PC-3 (cell line): ENCODE measurements at regions not wholly inside any gene's neighbourhood (a gene's known extent, or its start where the extent isn't known, plus 50 kb on each side); places are given as distances from the start of the nearest gene placed in this dataset.

Experiments
- ATAC-seq: fragments of 200-7000 bp; cut with Tn5 transposase; 2 replicates; pipeline ENCODE4 v1.9.1; 2020; ENCODE audit warnings: mild to moderate bottlenecking, moderate library complexity
- BruUV-seq: library from RNA; stranded (reverse); fragments of 400-500 nt; replicated peaks from 2 replicates; lab custom pipeline; 2021; lab: Mats Ljungman, UMichigan
- CTCF ChIA-PET: fragments of 300-600 bp; sonication (Branson Sonifier 250); formaldehyde crosslinking; loops from one replicate; lab custom pipeline; 2022; ENCODE audit warnings: antibody characterized with exemption; lab: Charles Lee
- POLR2A ChIA-PET: fragments of 300-600 bp; sonication (Branson Sonifier 250); formaldehyde crosslinking; loops from one replicate; lab custom pipeline; 2022; ENCODE audit warnings: antibody characterized with exemption; ENCODE audit not compliant: unreplicated experiment; lab: Charles Lee
- DNase-seq: peaks from one replicate; pipeline ENCODE4 v3.0.0-alpha.2; 2015
- H2AFZ ChIP-seq: fragments of 300-600 bp; sonication (generic); 2 replicates; pipeline ENCODE4 v1.6.0; 2016; ENCODE audit warnings: antibody characterized with exemption, low read length
- H3F3A ChIP-seq: fragments of 300-600 bp; sonication (generic); one replicate; pipeline ENCODE4 v1.6.0; 2017; ENCODE audit warnings: antibody characterized with exemption, low read length, control low read depth, mild to moderate bottlenecking; ENCODE audit not compliant: unreplicated experiment
- H3K27ac ChIP-seq: fragments of 300-600 bp; sonication (generic); 2 replicates; pipeline ENCODE4 v1.5.1; 2016; ENCODE audit warnings: mild to moderate bottlenecking, low read length
- H3K27me3 ChIP-seq: fragments of 300-600 bp; sonication (generic); 2 replicates; pipeline ENCODE4 v1.6.1; 2016; ENCODE audit warnings: low read length, mixed read lengths
- H3K36me3 ChIP-seq: fragments of 300-600 bp; sonication (generic); 2 replicates; pipeline ENCODE4 v1.6.1; 2016; ENCODE audit warnings: low read depth, mixed run types, low read length, mixed read lengths
- H3K4me1 ChIP-seq: fragments of 300-600 bp; sonication (generic); 2 replicates; pipeline ENCODE4 v1.5.1; 2016; ENCODE audit warnings: low read length; ENCODE audit not compliant: insufficient read depth
- H3K4me2 ChIP-seq: fragments of 300-600 bp; sonication (generic); 2 replicates; pipeline ENCODE4 v1.6.0; 2016; ENCODE audit warnings: low read length
- H3K4me3 ChIP-seq: fragments of 300-600 bp; sonication (generic); 2 replicates; pipeline ENCODE4 v1.5.1; 2016; ENCODE audit warnings: mild to moderate bottlenecking, low read length, mixed read lengths
- H3K79me2 ChIP-seq: fragments of 300-600 bp; sonication (generic); 2 replicates; pipeline ENCODE4 v1.6.1; 2017; ENCODE audit warnings: low read length, mixed read lengths
- H3K9ac ChIP-seq: fragments of 300-600 bp; sonication (generic); 2 replicates; pipeline ENCODE4 v1.6.0; 2016; ENCODE audit warnings: mild to moderate bottlenecking, low read length
- H3K9me2 ChIP-seq: fragments of 300-600 bp; sonication (generic); replicated peaks from 2 replicates; pipeline ENCODE4 v1.6.1; 2016; ENCODE audit warnings: mixed run types, low read length, mixed read lengths
- H3K9me3 ChIP-seq: fragments of 300-600 bp; sonication (generic); 2 replicates; pipeline ENCODE4 v1.6.1; 2016; ENCODE audit warnings: low read length, mixed read lengths
- H4K20me1 ChIP-seq: fragments of 300-600 bp; sonication (generic); 2 replicates; pipeline ENCODE4 v1.6.1; 2016; ENCODE audit warnings: low read length, mixed read lengths
- EZH2 ChIP-seq: fragments of 300-600 bp; sonication (generic); IDR thresholded peaks from one replicate; pipeline ENCODE4 v1.6.1; 2017; ENCODE audit warnings: antibody characterized with exemption, mild to moderate bottlenecking, low read length; ENCODE audit not compliant: unreplicated experiment
- EZH2phosphoT487 ChIP-seq: fragments of 300-600 bp; sonication (generic); IDR thresholded peaks from 2 replicates; pipeline ENCODE4 v1.6.1; 2018; ENCODE audit warnings: mild to moderate bottlenecking, antibody characterized with exemption, low read length, borderline replicate concordance
- intact Hi-C: fragments of 100-400 bp; cut with micrococcal nuclease; formaldehyde crosslinking; loops from 2 replicates; pipeline ENCODE4 v1.9.0; 2023
- TF ChIP-seq, protein P1 (sequence below): fragments of 300-600 bp; sonication (generic); conservative IDR thresholded peaks from 2 replicates; pipeline ENCODE4 v1.5.1; 2017; ENCODE audit warnings: antibody characterized with exemption, low read depth, mild to moderate bottlenecking, low read length

DNA sequence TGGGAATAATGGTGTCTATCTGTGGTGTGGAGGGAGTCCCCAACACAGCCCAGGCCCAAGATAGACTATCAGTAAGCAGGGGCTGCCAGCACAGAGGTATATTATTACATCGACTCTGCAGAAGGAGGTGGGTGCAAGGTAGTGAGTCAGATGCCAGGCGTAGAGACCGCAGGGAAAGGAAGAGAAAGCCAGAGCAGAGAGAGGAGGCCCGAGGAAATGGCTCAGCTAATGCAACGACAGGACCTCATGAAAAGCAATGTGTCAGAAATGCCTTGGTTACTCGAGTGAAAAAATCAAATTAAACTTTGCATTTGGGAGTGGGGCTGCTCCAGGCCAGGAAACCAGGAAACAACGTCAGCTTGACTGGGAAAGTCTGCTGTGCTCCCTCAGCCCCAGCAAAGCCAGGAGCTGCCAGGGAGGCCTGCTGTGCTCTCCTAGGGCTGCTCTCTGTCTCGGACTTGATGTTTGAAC, 173.2 kb downstream of the SUDS3 start:
- Histone ChIP-seq H3K4me3 (no peak overlapping the region), H3F3A (no peaks in the 10 kb centered on the region), H3K79me2 (no peaks in the 10 kb centered on the region), H3K36me3 (no peaks in the 10 kb centered on the region), H4K20me1 (no peaks in the 10 kb centered on the region), H2AFZ (no peak overlapping the region), H3K4me1 (no peaks in the 10 kb centered on the region), H3K9me2 (no peaks in the 10 kb centered on the region), H3K4me2 (no peak overlapping the region), H3K27me3 (peaks cover 7% of the 10 kb centered on the region; the same call in 1 of the 2 replicates), H3K9ac (no peak overlapping the region), H3K27ac (no peak overlapping the region), H3K9me3 (no peaks in the 10 kb centered on the region)
- DNase-seq (no peak), ATAC-seq (no peak)
- intact Hi-C loops = no loop called here
- TF ChIP-seq EZH2phosphoT487 (no peak), EZH2 (no peak)
- TF ChIP-seq, protein P1, sequence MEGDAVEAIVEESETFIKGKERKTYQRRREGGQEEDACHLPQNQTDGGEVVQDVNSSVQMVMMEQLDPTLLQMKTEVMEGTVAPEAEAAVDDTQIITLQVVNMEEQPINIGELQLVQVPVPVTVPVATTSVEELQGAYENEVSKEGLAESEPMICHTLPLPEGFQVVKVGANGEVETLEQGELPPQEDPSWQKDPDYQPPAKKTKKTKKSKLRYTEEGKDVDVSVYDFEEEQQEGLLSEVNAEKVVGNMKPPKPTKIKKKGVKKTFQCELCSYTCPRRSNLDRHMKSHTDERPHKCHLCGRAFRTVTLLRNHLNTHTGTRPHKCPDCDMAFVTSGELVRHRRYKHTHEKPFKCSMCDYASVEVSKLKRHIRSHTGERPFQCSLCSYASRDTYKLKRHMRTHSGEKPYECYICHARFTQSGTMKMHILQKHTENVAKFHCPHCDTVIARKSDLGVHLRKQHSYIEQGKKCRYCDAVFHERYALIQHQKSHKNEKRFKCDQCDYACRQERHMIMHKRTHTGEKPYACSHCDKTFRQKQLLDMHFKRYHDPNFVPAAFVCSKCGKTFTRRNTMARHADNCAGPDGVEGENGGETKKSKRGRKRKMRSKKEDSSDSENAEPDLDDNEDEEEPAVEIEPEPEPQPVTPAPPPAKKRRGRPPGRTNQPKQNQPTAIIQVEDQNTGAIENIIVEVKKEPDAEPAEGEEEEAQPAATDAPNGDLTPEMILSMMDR = no peak
- ChIA-PET CTCF (no interaction called here), POLR2A (no interaction called here)
- no TSS peak for BruUV-seq

DNA sequence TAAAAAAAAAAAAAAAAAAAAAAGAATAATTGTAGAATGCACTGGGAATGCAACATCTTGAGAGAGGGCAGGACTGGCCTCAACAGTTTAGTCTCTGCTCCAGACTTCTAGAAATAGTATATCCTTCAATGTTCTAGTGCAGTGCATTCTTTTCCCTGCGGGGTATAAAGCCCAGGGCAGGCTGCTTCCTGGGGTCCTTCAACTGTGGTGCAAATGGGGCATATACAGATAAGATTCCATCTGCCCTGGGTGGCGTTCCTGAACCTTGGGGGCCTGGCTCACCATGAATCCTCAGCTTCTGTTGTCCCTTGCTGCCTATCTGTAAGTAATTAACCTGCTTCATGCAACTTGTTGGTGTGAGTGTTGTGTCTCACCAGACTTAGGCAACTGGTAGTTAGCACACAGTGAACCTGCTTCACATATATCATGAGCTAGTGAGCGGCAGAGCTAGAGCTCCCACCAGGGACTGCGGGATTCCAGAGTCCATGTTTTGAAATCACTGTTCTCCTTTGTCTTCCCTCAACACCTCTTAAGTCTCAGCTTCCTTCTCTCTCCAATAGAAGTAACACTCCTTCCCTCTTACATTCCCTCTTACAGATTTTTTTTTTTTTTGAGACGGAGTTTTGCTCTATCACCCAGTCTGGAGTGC, 177.6 kb downstream of the SUDS3 start:
- no peaks in the 10 kb centered on the region for H3K9me2 ChIP-seq
- no peak overlapping the region for H3K4me2 ChIP-seq
- H3K27ac ChIP-seq = no peak overlapping the region
- H3F3A ChIP-seq = no peaks in the 10 kb centered on the region
- TF ChIP-seq EZH2phosphoT487 = no peak
- TF ChIP-seq, protein P1 = no peak
- no peak for TF ChIP-seq EZH2
- no peaks in the 10 kb centered on the region for H3K4me1 ChIP-seq
- ChIA-PET CTCF (interaction anchor here (0.6 kb wide), 1 partner anchor 176 kb away, joined by 10 read pairs; no protein-coding TSS in a partner anchor), POLR2A (no interaction called here)
- no peak overlapping the region for H2AFZ ChIP-seq
- H3K79me2 ChIP-seq = no peaks in the 10 kb centered on the region
- ATAC-seq (no peak), DNase-seq (no peak)
- H3K9me3 ChIP-seq = no peaks in the 10 kb centered on the region
- H3K27me3 ChIP-seq = peaks cover 32% of the 10 kb centered on the region
- H3K36me3 ChIP-seq = no peaks in the 10 kb centered on the region
- H3K4me3 ChIP-seq = no peak overlapping the region
- BruUV-seq = no TSS peak
- no peaks in the 10 kb centered on the region for H4K20me1 ChIP-seq
- no peak overlapping the region for H3K9ac ChIP-seq
- intact Hi-C loops = no loop called here

DNA sequence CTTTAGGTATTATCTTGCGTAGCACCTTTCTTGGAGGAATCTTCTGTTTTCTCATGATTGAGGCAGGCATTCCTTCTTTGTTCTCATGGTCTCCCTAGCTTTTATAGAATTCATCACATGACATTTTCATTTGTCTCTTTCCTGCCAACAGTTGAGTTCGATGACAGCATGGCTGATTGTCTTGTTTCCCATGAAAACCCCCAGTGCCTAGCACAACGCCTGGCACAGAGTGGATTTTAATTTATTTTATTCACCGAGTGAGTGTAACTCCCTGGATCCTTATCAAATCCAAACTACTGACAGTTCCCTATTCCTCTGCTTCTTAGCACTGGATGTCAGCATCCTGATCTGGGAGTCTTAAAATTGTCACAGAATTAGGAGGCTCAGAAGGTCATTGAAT, 182.6 kb downstream of the SUDS3 start:
- H3K9me2 ChIP-seq = no peaks in the 10 kb centered on the region
- no peaks in the 10 kb centered on the region for H3F3A ChIP-seq
- peaks cover 64% of the 10 kb centered on the region for H3K27me3 ChIP-seq
- no peaks in the 10 kb centered on the region for H3K9me3 ChIP-seq
- H3K36me3 ChIP-seq = no peaks in the 10 kb centered on the region
- H3K4me1 ChIP-seq = no peaks in the 10 kb centered on the region
- H3K27ac ChIP-seq = no peak overlapping the region
- no TSS peak for BruUV-seq
- no peak overlapping the region for H3K4me3 ChIP-seq
- CTCF ChIA-PET = no interaction called here
- ATAC-seq = no peak
- no peak for DNase-seq
- TF ChIP-seq EZH2phosphoT487 (no peak), EZH2 (no peak)
- TF ChIP-seq, protein P1 = no peak
- H3K4me2 ChIP-seq = no peak overlapping the region
- POLR2A ChIA-PET = no interaction called here
- intact Hi-C loops = no loop called here
- no peaks in the 10 kb centered on the region for H3K79me2 ChIP-seq
- no peak overlapping the region for H2AFZ ChIP-seq
- no peaks in the 10 kb centered on the region for H4K20me1 ChIP-seq
- no peak overlapping the region for H3K9ac ChIP-seq
